Mesothelial cell of epicardium (in vitro differentiated cells): ENCODE measurements at regions not wholly inside any gene's neighbourhood (a gene's known extent, or its start where the extent isn't known, plus 50 kb on each side); places are given as distances from the start of the nearest gene placed in this dataset.
A peak's percentile ranks its signal among the peaks of the same experiment; 100 is the strongest.

Experiments used
- DNase-seq, 2 experiments: peaks; one replicate each; pipeline ENCODE4 v3.0.0; 2021; ENCODE audit warnings: low spot score in 2 of 2; ENCODE audit not compliant: unreplicated experiment in 2 of 2
- H3K27ac Mint-ChIP-seq: 2 replicates; pipeline ENCODE4 v1.8.0; 2021; ENCODE audit warnings: mixed read lengths
- H3K27me3 Mint-ChIP-seq: 2 replicates; pipeline ENCODE4 v1.8.0; 2021; ENCODE audit warnings: low read depth, mixed read lengths
- H3K36me3 Mint-ChIP-seq: 2 replicates; pipeline ENCODE4 v1.8.0; 2021; ENCODE audit warnings: mixed read lengths
- H3K4me1 Mint-ChIP-seq: 2 replicates; pipeline ENCODE4 v1.8.0; 2021; ENCODE audit warnings: mixed read lengths
- H3K4me3 Mint-ChIP-seq: 2 replicates; pipeline ENCODE4 v1.8.0; 2021; ENCODE audit warnings: mild to moderate bottlenecking, moderate library complexity, mixed read lengths
- H3K9me3 Mint-ChIP-seq: 2 replicates; pipeline ENCODE4 v1.8.0; 2021; ENCODE audit warnings: mixed read lengths
- CTCF ChIP-seq: fragments of 200-600 bp; sonication (generic); IDR thresholded peaks from one replicate; pipeline ENCODE4 v1.5.0; 2021; ENCODE audit warnings: antibody characterized with exemption; ENCODE audit not compliant: unreplicated experiment

- Mint-ChIP-seq H3K9me3 (no peaks in the 10 kb centered on the region), H3K27me3 (peaks cover 71% of the 10 kb centered on the region), H3K4me1 (peaks cover 21% of the 10 kb centered on the region), H3K4me3 (no peak overlapping the region), H3K27ac (peak overlapping the region; percentile 36), H3K36me3 (no peaks in the 10 kb centered on the region)
- TF ChIP-seq CTCF, result no peak
- DNase-seq, result no peak
Measured at GRCh38 chr10:130361351-130362105, 225.3 kb downstream of the GLRX3 start.

GRCh38 chr10:130362308-130362761 is 226.1 kb downstream of the GLRX3 start:
- TF ChIP-seq CTCF, result no peak
- peaks cover 21% of the 10 kb centered on the region for H3K4me1 Mint-ChIP-seq
- H3K27ac Mint-ChIP-seq, result peak overlapping the region; percentile 57
- no peaks in the 10 kb centered on the region for H3K36me3 Mint-ChIP-seq
- DNase-seq, result peak in 1 of 2 experiments; percentile 49
- H3K27me3 Mint-ChIP-seq, result peaks cover 72% of the 10 kb centered on the region
- no peak overlapping the region for H3K4me3 Mint-ChIP-seq
- H3K9me3 Mint-ChIP-seq, result no peaks in the 10 kb centered on the region

- H3K36me3 Mint-ChIP-seq, result no peaks in the 10 kb centered on the region
- no peak overlapping the region for H3K27ac Mint-ChIP-seq
- no peak for DNase-seq
- no peaks in the 10 kb centered on the region for H3K9me3 Mint-ChIP-seq
- no peak overlapping the region for H3K4me3 Mint-ChIP-seq
- peaks cover 21% of the 10 kb centered on the region for H3K4me1 Mint-ChIP-seq
- TF ChIP-seq CTCF, result no peak
- peaks cover 72% of the 10 kb centered on the region for H3K27me3 Mint-ChIP-seq
Measured at GRCh38 chr10:130363051-130363450, 226.9 kb downstream of the GLRX3 start.

- TF ChIP-seq CTCF, result no peak
- Mint-ChIP-seq H3K27me3 (peaks cover 71% of the 10 kb centered on the region), H3K4me3 (no peak overlapping the region), H3K27ac (no peak overlapping the region), H3K9me3 (no peaks in the 10 kb centered on the region), H3K4me1 (peaks cover 21% of the 10 kb centered on the region), H3K36me3 (no peaks in the 10 kb centered on the region)
- DNase-seq, result no peak
Measured at GRCh38 chr10:130363899-130364445, 227.8 kb downstream of the GLRX3 start.

- no peak for DNase-seq
- no peaks in the 10 kb centered on the region for H3K36me3 Mint-ChIP-seq
Measured at GRCh38 chr10:130364631-130365411, 228.6 kb downstream of the GLRX3 start.

More at GRCh38 chr10:130364631-130365411, 228.6 kb downstream of the GLRX3 start:
- Mint-ChIP-seq H3K4me1 (peaks cover 21% of the 10 kb centered on the region), H3K4me3 (no peak overlapping the region), H3K27ac (no peak overlapping the region), H3K9me3 (no peaks in the 10 kb centered on the region), H3K27me3 (peaks cover 69% of the 10 kb centered on the region)
- TF ChIP-seq CTCF, result no peak
